CD1c-positive myeloid dendritic cell (primary cell): ENCODE measurements at regions not wholly inside any gene's neighbourhood (a gene's known extent, or its start where the extent isn't known, plus 50 kb on each side); places are given as distances from the start of the nearest gene placed in this dataset.
"Not testable (repeated sequence)": the region's sequence is repeated elsewhere in the genome, so short reads cannot be mapped to it uniquely, and the experiment has no call there.

Experiments
- DNase-seq: peaks from one replicate; pipeline ENCODE4 v3.0.0-alpha.2; 2016; ENCODE audit errors: extremely low spot score

DNA sequence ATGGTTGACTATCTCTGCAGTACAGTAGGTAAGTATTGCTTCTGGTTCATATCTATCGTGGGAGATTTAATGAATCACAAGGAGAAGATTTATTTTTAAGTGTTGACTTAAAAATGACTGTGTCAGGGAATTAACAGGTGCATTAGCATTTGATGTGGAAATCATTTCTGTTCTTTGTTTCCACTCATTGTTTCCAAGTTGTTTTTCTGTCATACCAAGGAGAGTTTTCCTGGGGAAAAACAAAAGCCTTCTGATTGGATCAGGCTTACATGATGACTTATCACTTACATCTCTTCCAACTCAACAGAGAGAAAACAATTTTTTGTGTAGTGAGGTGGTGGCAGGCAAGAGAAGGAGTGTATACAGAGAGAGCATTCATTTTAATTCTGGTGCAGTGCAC is 686.4 kb downstream of the HTR1B start:
- DNase-seq: no peak

DNA sequence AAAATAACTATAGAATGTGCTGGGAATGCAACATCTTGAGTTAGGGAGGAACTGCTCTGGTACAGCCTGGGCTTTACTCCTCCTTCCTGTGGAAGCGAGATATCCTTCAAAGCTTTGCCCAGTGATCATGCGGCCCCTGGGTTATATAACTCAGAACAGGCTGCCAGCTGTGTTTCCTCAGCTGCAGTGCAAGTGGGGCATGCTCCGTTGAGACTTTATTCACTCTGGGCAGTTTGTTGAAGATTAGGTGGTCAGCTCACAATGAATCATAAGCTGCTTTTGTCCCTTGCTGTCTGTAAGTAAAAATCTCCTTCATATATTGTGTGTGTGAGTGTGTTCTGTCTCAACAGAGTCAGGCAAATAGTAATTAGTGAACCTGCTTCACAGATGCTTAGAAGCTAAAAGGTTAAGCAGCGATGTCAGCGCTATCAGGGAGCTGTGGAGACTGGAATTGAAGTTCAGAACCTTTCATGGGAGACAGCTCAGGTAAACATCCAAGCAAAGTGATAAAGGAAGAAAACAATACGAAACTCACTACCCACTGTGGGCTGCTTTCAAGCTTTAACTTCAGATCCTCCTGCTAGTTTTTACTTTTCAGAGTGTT is 688.4 kb downstream of the HTR1B start:
- DNase-seq: no peak

DNA sequence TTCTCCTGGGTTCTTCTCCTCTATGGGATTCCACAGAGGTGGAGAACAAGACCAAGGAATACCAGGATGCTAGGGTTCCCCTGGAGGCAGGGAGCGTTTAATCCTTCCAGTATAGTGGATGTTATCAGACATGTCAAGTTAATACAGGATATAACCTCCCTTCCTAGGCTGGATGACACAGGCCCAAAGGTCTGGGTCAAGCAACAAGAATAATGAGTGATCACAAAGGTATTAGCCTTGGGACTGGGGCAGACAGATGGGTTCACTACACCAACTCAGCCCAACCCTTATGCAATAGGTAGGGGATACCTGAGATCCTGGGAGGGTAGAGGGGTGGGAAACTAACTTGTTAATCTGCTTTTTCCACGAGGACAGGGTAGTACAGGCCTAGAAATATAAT is 690.3 kb downstream of the HTR1B start:
- no peak for DNase-seq

DNA sequence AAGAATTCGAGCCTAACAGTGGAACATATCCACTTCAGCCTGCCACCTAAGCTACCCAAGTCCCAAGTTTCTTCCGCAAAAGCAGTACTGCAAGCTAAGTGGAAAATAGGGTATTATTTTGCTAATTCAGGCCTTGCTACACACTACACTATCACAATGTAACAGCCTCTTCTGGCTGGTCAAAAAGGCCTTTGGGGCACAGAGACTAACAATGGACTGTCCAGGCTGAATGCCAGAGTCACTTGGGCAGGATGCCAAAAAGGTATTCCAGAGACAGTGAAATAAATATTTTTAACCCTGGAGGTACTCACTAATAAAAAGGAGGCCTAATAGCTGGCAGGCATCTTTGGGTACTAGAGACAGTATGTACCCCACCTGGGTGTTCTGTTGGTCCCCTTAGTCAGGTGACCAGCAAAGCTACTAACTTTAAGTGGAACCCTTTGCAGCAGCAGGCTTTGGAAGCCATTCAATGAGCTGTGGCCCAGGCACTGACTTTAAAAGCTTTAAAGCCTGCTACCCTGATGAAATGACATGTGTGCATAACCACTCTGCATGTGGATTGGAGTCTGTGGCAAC is 692.1 kb downstream of the HTR1B start:
- no peak for DNase-seq

DNA sequence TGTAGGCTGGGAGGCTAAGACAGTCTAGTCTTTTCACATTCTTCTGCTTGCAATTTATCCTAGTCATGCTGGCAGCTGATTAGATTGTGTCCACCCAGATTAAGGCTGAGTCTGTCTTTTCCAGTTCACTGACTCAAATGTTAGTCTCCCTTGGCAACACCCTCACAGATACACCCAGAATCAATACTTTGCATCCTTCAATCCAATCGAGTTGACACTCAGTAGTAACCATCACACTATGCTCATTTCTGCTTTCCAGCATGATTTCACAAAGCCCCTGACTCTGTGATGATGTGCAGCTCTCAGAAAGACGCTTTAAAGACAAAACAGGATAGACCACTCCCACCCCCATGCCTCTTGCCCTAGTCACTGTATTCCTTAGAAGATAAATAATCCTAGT is 693.0 kb downstream of the HTR1B start:
- DNase-seq: no peak

DNA sequence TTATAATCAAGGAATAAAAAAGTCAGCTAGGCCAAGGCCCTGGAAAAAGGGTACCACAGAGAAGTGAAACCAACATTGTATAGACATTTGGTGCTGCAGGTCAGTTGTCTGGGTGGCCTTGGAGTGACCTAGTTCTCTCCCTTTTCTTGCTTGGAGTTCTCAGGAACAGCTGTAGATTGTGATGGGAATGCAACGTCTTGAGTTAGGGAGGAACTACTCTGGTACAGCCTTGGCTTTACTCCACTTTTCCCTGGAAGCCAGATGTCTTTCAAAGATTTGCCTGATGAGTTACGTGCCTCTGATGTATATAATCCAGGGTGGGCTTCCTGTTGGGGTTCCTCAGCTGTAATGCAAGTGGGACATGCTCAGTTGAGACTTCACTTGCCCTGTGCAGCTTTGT is 694.7 kb downstream of the HTR1B start:
- DNase-seq: no peak

DNA sequence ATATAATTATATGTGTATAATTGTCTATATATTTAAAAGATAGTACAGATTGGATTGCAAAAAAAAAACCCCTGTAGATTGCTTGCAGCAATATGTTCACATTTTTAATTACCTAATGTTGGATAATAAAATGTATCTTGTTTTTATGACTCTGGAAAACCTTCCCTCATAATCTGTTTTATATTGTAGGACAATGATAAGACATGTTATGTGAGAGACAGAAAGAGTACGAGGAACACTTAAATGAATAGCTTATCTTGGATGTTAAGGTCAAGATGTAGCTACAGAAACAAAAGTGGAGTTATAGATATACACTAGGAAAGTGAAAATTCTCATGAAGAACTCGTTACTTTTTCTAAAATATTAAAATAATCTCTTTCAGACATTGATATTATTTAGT is 691.6 kb upstream of the IMPG1 start:
- no peak for DNase-seq

DNA sequence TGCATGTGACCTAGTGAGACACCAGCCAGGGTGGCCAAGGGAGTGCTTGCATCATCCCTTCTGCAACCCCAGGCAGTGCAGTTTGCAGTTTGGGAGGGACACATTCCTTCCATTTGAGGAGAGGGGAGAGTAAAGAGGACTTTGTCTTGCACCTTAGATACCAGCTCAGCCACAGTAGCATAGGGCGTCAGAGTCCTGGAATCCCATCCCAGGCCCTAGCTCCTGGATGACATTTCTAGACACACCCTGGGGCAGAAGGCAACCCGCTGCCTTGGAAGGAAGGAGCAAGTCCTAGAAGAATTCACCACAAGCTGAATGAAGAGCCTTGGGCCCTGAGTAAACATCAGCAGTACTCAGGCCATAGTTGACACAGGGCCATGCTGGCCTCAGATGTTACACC is 680.4 kb upstream of the IMPG1 start:
- no peak for DNase-seq

DNA sequence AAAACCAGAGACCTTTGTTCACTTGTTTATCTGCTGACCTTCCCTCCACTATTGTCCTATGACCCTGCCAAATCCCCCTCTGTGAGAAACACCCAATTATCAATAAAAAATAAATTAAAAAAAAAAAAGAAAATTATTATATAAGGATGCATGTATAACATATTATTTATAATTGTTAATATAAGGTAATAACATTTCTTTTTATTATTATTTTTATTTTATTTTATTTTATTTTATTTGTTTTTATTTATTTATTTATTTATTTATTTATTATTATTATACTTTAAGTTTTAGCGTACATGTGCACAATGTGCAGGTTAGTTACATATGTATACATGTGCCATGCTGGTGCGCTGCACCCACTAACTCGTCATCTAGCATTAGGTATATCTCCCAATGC is 672.9 kb upstream of the IMPG1 start:
- not testable (repeated sequence) for DNase-seq

DNA sequence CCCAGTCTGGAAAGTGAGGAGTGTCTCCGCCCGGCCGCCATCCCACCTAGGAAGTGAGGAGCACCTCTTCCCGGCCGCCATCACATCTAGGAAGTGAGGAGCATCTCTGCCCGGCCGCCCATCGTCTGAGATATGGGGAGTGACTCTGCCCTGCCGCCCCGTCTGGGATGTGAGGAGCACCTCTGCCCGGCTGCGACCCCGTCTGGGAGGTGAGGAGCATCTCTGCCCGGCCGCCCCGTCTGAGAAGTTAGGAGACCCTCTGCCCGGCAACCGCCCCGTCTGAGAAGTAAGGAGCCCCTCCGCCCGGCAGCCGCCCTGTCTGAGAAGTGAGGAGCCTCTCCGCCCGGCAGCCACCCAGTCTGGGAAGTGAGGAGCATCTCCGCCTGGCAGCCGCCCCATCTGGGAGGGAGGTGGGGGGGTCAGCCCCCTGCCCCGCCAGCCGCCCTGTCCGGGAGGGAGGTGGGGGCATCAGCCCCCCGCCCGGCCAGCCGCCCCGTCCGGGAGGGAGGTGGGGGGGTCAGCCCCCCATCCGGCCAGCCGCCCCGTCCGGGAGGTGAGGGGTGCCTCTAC is 671.8 kb upstream of the IMPG1 start:
- not testable (repeated sequence) for DNase-seq

DNA sequence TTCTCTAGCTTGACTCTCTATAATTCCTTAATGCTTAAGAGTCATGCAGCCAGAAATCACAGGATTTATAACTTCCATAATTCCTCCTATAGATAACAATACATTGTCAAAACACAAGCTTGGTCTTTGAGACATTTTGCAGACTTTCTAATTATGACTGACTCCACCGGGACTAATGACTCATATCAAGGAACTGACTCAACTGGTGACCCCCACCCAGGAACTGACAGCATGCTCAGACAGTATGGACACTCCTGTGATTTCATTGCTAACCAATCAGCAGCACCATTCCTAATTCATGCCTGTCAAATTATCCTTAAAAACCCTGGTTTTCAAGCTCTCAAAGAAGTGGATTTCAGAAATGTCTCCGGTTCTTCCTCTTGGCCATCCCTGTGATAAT is 670.5 kb upstream of the IMPG1 start:
- no peak for DNase-seq

DNA sequence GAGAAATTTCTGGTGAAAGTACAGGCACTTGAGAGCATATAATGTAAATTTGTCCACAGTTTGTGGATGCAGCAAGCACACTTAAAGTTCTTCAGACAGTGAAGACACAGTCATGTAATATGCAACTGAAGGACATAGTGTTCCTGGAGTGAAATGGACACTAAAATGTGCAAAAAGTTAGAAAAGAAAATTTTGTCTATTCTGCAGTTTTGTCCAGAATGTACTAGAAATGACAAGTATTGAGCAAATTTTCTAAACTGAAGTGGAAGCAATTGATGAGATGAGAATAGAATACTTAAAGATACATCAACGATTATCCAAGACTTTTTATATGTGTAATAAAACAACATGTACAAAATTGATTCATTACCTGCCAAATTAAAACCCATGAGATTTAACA is 647.0 kb upstream of the IMPG1 start:
- no peak for DNase-seq

DNA sequence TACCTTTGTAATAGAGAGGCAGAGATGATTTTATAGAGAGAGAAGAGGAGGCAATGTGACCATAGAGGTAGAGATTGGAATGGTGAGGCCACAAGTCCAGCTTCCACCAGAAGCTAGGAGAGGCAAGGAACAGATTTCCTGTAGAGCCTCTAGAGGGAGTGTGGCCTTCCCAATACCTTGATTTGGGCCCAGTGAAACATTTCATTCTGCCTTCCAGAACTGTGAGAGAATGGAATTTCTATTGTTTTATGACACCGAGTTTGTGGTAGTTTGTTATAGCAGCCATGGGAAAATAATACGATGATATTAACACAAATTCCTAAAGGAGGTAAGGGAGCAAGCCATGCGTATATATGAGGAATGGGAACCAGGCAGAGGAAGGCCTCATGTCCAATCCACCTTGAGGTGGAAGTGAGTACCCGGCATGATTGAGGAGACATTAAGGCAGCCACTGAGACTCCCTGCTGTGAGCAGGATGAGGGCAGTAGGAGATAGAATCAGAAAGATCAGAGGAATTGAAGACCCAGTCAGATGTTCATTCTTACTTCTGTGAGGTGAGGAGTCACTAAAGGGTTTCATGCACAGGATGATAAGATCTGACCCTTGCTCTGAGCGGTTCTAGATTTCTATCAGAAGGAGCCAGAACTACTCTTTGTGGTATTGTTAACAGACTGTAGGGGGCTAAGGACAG is 636.3 kb upstream of the IMPG1 start:
- no peak for DNase-seq

DNA sequence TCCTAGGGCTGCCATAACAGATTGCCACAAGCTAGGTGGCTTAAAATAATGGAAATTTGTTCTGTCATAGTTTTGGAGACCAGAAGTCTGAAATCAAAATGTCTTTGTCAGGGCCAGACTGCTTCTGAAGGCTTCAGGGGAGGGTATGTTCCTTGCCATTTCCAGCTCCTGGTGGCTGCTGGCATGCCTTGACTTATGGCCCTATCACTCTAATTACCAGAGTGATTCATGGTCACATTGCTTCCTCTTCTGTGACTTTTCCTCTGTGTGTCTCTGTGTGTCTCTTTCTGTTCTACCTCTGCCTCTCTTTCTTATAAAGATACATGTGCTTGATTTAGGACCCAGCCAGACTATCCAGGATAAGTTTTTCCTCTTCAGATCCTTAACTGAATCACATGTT is 635.2 kb upstream of the IMPG1 start:
- DNase-seq: no peak

DNA sequence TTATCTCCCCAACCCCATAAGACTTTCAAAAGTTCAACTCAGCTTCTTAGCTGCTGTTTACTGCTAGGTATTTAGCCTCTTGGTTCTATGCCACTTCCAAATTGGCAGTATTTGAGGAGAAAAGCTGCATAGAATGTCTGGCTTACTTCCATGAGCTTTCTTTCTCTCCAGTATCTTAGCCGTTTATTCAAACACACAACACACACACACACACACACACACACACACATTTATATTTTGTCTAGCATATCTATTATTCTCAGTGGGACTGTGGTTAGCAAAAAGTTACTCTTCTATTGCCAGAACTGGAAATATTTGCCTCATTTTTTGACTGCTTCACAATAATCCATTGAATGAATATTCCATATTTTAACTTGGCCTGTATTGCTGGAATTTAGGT is 634.2 kb upstream of the IMPG1 start:
- no peak for DNase-seq

DNA sequence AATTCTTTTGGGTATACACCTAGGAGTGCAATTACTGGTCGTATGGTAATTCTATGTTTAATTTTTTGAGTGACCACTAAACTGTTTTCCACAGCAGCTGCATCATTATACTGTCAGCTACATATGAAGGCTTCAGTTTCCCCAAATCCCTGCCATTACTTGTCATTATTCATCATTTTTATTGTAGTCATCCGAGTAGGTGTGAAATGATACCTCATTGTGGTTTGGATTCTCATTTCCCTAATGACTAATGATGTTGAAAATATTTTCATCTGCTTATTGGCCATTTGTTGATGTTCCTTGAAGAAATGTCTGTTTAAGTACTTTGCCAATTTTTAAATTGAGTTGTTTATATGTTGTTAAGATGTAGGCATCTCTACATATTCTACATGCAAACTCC is 633.6 kb upstream of the IMPG1 start:
- DNase-seq: no peak

DNA sequence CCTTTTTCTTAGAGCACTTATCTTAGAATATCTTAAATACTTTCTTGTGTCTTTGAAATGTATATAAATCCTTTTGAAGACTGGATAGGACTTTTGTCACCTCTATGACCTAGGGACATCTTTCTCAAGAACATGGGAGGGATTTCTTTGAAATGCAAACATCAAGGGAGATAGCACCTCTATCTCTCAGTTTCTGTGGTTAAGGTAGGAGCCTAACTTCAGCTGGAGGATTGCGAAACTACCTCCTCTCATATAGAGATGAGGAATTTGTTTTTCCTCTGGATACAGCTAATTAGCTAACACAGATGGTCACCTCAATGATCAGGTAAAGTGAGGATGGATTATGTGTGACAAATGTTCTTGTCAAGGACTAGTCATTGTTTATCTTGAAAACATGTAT is 631.3 kb upstream of the IMPG1 start:
- DNase-seq: no peak

DNA sequence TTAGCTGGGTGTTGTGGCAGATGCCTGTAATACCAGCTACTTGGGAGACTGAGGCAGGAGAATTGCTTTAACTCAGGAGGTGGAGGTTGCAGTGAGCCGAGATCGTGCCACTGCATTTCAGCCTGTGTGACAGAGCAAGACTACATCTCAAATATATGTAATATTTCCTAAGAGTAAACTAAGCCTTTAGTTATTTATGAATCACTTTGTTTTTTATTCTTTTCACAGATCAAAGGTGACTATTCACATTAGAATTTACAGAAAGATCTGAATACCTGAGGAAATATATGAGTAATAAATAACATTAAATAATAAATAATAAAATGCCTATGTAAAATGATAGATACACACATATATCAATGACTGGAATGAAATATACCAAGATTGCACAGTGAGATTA is 630.8 kb upstream of the IMPG1 start:
- no peak for DNase-seq

DNA sequence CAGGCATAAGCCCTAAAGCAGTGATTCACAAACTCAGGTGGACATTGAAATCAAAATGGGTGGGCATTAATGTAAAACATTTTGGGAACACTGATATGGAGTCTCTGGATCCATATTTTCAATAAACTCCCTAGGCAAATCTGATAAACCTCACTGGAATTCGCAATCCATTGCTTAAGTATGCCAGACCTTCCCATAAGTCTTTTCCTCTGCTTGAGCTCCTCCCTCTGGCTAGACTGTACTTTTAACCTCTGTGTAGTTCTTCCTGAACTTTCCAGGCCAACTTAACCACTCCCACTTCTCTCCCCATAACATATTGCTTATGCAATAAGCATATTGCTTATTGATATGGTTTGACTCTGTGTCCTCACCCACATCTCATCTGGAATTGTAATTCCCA is 629.7 kb upstream of the IMPG1 start:
- DNase-seq: no peak

DNA sequence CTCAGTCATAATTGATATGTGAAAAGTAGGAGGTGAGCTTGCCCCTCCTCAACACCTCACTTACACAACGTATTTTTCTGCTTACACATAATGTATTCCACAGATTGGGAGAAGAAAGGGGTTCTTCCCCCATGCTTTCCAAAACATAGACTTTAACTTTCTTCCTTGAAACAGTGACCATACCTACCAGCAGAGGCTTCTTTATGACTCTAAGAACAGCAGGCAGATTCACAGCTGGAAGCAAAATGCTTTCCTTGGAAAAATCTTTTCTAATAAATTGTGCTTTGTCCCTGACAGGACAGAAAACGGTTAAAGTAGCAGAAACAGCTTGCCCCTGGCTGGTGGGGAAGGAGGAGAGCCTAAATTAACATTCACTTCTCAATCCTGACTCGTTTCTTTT is 629.1 kb upstream of the IMPG1 start:
- DNase-seq: no peak

DNA sequence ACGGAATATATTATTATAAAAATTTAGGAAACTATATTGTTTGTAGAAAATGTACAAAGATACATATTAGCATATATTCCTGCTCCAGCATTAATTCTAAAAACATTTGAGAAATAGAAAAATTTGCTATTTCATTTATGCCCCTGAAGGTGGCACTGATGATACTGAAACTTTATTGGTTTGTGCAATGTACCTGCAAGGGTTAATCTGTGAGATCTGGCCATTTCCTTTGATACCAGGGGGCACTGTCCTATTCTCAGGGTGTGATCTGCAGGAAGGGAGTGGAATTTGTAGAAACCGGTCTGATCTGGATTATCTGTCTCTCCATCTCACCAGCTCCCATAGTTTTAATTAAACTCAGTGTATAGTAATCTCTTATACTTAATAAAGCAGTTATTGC is 625.1 kb upstream of the IMPG1 start:
- no peak for DNase-seq

DNA sequence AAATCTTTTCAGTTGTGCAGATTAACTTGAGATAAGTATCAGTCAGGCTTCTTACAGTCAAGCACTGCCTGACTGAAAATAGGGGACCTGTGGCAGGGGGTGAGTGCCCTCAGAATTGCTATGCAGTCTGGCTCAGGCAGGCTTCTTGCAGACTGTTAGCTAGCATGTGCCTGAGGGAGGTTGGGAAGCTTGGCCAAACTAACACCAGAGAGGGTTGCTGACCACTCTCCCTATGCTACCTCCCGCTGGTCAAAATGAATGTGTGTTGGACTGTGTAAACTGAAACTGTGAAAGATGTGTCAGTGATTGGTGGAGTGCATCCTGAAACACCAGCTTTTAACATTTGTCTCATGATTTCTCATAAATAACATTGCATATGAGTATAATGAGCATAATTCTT is 622.3 kb upstream of the IMPG1 start:
- no peak for DNase-seq

DNA sequence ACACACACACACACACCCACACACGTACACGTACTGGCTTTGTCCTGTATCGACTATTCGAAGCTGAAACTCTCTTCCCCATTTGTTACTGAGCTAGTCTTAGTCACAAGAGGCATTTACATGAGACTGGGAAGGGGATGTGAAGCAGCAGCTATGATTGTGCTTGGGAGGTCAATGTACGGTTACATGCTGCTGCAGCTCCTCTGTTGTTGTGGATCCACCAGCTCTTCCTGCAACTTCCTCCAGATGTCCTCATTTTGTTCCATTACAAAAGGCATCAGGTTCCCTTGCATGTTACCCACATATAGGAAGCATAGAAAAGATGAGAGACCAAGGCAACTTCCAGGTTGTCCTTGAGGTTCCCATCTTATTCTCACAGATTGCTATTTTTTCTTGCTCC is 612.4 kb upstream of the IMPG1 start:
- DNase-seq: no peak
